ENCODE measurements at regions not wholly inside any gene's neighbourhood (a gene's known extent, or its start where the extent isn't known, plus 50 kb on each side); places are given as distances from the start of the nearest gene placed in this dataset.

GRCh38 chr1:198007011-198007410, 89.8 kb downstream of the LHX9 start:
- H3K4me3 ChIP-seq (ENCODE audit: low read depth, low read length): no peak overlapping the region
- no peaks in the 10 kb centered on the region for H3K27me3 ChIP-seq (ENCODE audit: control insufficient read depth, insufficient read depth, low read length)
- TF ChIP-seq CTCF (IDR thresholded peaks at IDR 0.05; ENCODE audit: insufficient read depth, low read length, poor library complexity, severe bottlenecking): no peak
- H3K36me3 ChIP-seq (ENCODE audit: control insufficient read depth, insufficient read depth, low read length): no peaks in the 10 kb centered on the region
- no peak for DNase-seq (ENCODE audit: low read depth)

GRCh38 chr1:198007687-198008607, 90.8 kb downstream of the LHX9 start:
- Histone ChIP-seq H3K27me3 (ENCODE audit: control insufficient read depth, insufficient read depth, low read length) (no peaks in the 10 kb centered on the region), H3K36me3 (ENCODE audit: control insufficient read depth, insufficient read depth, low read length) (no peaks in the 10 kb centered on the region), H3K4me3 (ENCODE audit: low read depth, low read length) (no peak overlapping the region)
- no peak for TF ChIP-seq CTCF (IDR thresholded peaks at IDR 0.05; ENCODE audit: insufficient read depth, low read length, poor library complexity, severe bottlenecking)
- no peak for DNase-seq (ENCODE audit: low read depth)

- no peak for TF ChIP-seq CTCF (IDR thresholded peaks at IDR 0.05; ENCODE audit: insufficient read depth, low read length, poor library complexity, severe bottlenecking)
- Histone ChIP-seq H3K36me3 (ENCODE audit: control insufficient read depth, insufficient read depth, low read length) (no peaks in the 10 kb centered on the region), H3K4me3 (ENCODE audit: low read depth, low read length) (no peak overlapping the region), H3K27me3 (ENCODE audit: control insufficient read depth, insufficient read depth, low read length) (no peaks in the 10 kb centered on the region)
- DNase-seq (ENCODE audit: low read depth): no peak
Measured at GRCh38 chr1:198014355-198014754, 97.2 kb downstream of the LHX9 start.

- DNase-seq (ENCODE audit: low read depth): no peak
- Histone ChIP-seq H3K27me3 (ENCODE audit: control insufficient read depth, insufficient read depth, low read length) (no peaks in the 10 kb centered on the region), H3K36me3 (ENCODE audit: control insufficient read depth, insufficient read depth, low read length) (no peaks in the 10 kb centered on the region), H3K4me3 (ENCODE audit: low read depth, low read length) (no peak overlapping the region)
- TF ChIP-seq CTCF (IDR thresholded peaks at IDR 0.05; ENCODE audit: insufficient read depth, low read length, poor library complexity, severe bottlenecking): no peak
Measured at GRCh38 chr1:198015309-198015708, 98.1 kb downstream of the LHX9 start.

- Histone ChIP-seq H3K4me3 (ENCODE audit: low read depth, low read length) (no peak overlapping the region), H3K36me3 (ENCODE audit: control insufficient read depth, insufficient read depth, low read length) (no peaks in the 10 kb centered on the region), H3K27me3 (ENCODE audit: control insufficient read depth, insufficient read depth, low read length) (no peaks in the 10 kb centered on the region)
- peak; percentile 94 for DNase-seq (ENCODE audit: low read depth)
- TF ChIP-seq CTCF (IDR thresholded peaks at IDR 0.05; ENCODE audit: insufficient read depth, low read length, poor library complexity, severe bottlenecking): no peak
Measured at GRCh38 chr1:198018529-198018928, 101.4 kb downstream of the LHX9 start.

GRCh38 chr1:198019126-198019525, 102.0 kb downstream of the LHX9 start:
- no peak for DNase-seq (ENCODE audit: low read depth)
- H3K27me3 ChIP-seq (ENCODE audit: control insufficient read depth, insufficient read depth, low read length): no peaks in the 10 kb centered on the region
- no peak for TF ChIP-seq CTCF (IDR thresholded peaks at IDR 0.05; ENCODE audit: insufficient read depth, low read length, poor library complexity, severe bottlenecking)
- no peak overlapping the region for H3K4me3 ChIP-seq (ENCODE audit: low read depth, low read length)
- H3K36me3 ChIP-seq (ENCODE audit: control insufficient read depth, insufficient read depth, low read length): no peaks in the 10 kb centered on the region
